IPS-11a (cell line): ENCODE measurements at regions not wholly inside any gene's neighbourhood (a gene's known extent, or its start where the extent isn't known, plus 50 kb on each side); places are given as distances from the start of the nearest gene placed in this dataset.

Experiments used
- H3K4me3 ChIP-seq: one replicate; pipeline ENCODE4 v1.5.1; 2013; ENCODE audit warnings: low read depth, low read length, control low read depth

- no peak overlapping the region for H3K4me3 ChIP-seq
These were observed 95.6 kb upstream of the FOXC1 start for GRCh38 chr6:1514078-1514477.

- no peak overlapping the region for H3K4me3 ChIP-seq
These were observed 94.4 kb upstream of the FOXC1 start for GRCh38 chr6:1515280-1515679.

- no peak overlapping the region for H3K4me3 ChIP-seq
These were observed 93.9 kb upstream of the FOXC1 start for GRCh38 chr6:1515781-1516180.

- H3K4me3 ChIP-seq = no peak overlapping the region
These were observed 92.8 kb upstream of the FOXC1 start for GRCh38 chr6:1516742-1517520.

- no peak overlapping the region for H3K4me3 ChIP-seq
These were observed 90.9 kb upstream of the FOXC1 start for GRCh38 chr6:1518855-1519254.

GRCh38 chr6:1519597-1519996, 90.1 kb upstream of the FOXC1 start:
- H3K4me3 ChIP-seq = no peak overlapping the region

- no peak overlapping the region for H3K4me3 ChIP-seq
These were observed 86.9 kb upstream of the FOXC1 start for GRCh38 chr6:1522779-1523178.

- peak overlapping the region; percentile 13 for H3K4me3 ChIP-seq
These were observed 85.7 kb upstream of the FOXC1 start for GRCh38 chr6:1524040-1524480.

- no peak overlapping the region for H3K4me3 ChIP-seq
These were observed 84.2 kb upstream of the FOXC1 start for GRCh38 chr6:1525364-1526038.

GRCh38 chr6:1526398-1527072, 83.2 kb upstream of the FOXC1 start:
- no peak overlapping the region for H3K4me3 ChIP-seq

- no peak overlapping the region for H3K4me3 ChIP-seq
These were observed 82.7 kb upstream of the FOXC1 start for GRCh38 chr6:1527073-1527457.

- H3K4me3 ChIP-seq = no peak overlapping the region
These were observed 74.4 kb upstream of the FOXC1 start for GRCh38 chr6:1535295-1535694.

GRCh38 chr6:1536526-1537429, 72.9 kb upstream of the FOXC1 start:
- H3K4me3 ChIP-seq = no peak overlapping the region

- no peak overlapping the region for H3K4me3 ChIP-seq
These were observed 71.3 kb upstream of the FOXC1 start for GRCh38 chr6:1538369-1538768.

- no peak overlapping the region for H3K4me3 ChIP-seq
These were observed 70.8 kb upstream of the FOXC1 start for GRCh38 chr6:1538810-1539478.

GRCh38 chr6:1540864-1541521, 68.7 kb upstream of the FOXC1 start:
- no peak overlapping the region for H3K4me3 ChIP-seq

GRCh38 chr6:1542335-1542734, 67.4 kb upstream of the FOXC1 start:
- no peak overlapping the region for H3K4me3 ChIP-seq

- H3K4me3 ChIP-seq = no peak overlapping the region
These were observed 67.0 kb upstream of the FOXC1 start for GRCh38 chr6:1542764-1543163.

GRCh38 chr6:1544000-1544399, 65.7 kb upstream of the FOXC1 start:
- no peak overlapping the region for H3K4me3 ChIP-seq

- H3K4me3 ChIP-seq = no peak overlapping the region
These were observed 65.1 kb upstream of the FOXC1 start for GRCh38 chr6:1544603-1545002.
